ENCODE measurements at regions not wholly inside any gene's neighbourhood (a gene's known extent, or its start where the extent isn't known, plus 50 kb on each side); places are given as distances from the start of the nearest gene placed in this dataset.

DNA sequence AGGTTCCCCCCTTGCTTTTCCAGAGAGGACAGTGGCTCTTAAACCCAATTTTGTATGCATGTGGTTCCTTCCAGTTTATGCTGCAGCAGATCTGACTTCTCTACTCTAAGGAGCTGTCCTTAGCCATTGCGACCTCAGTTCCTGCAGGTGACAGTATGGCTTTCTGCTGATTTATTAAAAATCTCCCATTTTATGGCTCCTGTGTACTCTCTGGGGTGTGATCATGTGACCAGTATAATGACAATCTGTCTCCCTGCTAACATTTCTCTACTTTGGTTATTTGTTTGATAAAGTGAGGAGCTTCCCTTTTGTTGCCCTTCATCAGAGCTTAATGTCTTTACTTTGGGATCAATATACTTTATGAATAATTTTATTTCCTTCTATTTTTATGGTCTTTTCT is 148.7 kb upstream of the VRK2 start:
- ATAC-seq, result no peak
- Histone ChIP-seq H3K4me3 (no peak overlapping the region), H3K27ac (no peak overlapping the region)

GRCh38 chr2:57899898-57900297 is 146.7 kb upstream of the VRK2 start:
- Histone ChIP-seq H3K4me1 (no peaks in the 10 kb centered on the region), H3K9me3 (no peaks in the 10 kb centered on the region), H3K4me3 (no peak overlapping the region), H3K27me3 (no peaks in the 10 kb centered on the region), H3K27ac (no peak overlapping the region), H3K36me3 (no peaks in the 10 kb centered on the region)
- no peak for DNase-seq
- intact Hi-C loops (cut with DNase I), result no loop called here
- TF ChIP-seq CTCF (IDR thresholded peaks at IDR 0.05), result no peak
- no peak for ATAC-seq

More for the DNA sequence above, 148.7 kb upstream of the VRK2 start:
- Histone ChIP-seq H3K4me1 (no peaks in the 10 kb centered on the region), H3K9me3 (no peaks in the 10 kb centered on the region), H3K36me3 (no peaks in the 10 kb centered on the region), H3K27me3 (no peaks in the 10 kb centered on the region)
- no peak for DNase-seq
- TF ChIP-seq CTCF (IDR thresholded peaks at IDR 0.05), result no peak
- intact Hi-C loops (cut with DNase I), result no loop called here

DNA sequence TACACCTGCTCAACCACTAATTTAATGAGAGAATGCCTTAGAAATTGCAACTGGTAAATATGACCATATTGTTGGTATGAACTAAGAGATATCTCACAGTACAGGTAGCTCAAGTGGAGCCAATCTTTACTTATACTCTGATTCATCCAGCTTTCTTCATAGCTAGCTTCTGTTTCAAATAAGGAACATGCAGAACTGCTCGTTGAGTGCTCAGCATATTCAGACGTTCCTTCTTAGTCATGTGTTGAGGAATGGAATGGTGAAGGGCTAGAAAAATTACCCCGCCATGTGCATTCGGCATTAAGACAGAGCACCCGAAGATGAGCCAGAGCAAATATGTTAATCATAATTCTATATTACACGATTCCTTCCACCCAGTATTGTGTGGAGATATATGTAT is 144.0 kb upstream of the VRK2 start:
- intact Hi-C loops (cut with DNase I), result no loop called here
- DNase-seq (no peak), ATAC-seq (no peak)
- Histone ChIP-seq H3K4me3 (no peak overlapping the region), H3K4me1 (no peaks in the 10 kb centered on the region), H3K27me3 (no peaks in the 10 kb centered on the region), H3K27ac (no peak overlapping the region), H3K36me3 (no peaks in the 10 kb centered on the region), H3K9me3 (no peaks in the 10 kb centered on the region)
- TF ChIP-seq CTCF (IDR thresholded peaks at IDR 0.05), result no peak

DNA sequence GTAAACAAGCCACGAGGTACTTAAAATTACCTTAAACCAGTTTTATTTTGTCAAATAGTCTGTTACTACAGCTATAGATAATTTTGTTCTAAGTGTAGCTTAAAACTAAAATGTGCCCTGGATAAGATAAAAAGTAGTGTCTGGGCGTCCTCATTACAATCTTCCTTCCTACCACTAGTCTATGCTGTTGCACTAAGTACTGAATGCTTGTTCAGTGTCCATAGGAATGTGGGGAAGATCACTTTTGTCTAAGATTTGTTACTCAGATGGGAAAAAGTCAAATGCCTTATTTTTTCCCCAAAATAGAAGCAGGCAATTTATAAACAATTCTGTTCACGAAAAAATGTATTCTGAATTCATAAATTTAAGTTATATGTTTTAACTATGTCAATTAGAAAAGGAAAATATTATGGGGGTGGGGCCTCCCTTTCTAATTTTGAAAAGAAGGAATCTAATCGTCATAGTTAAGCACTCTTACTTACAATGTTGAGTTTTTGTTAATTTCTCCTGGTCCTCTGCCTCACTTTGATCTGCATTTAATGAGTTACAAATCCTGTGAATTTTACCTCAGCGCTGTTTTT is 140.4 kb upstream of the VRK2 start:
- intact Hi-C loops (cut with DNase I), result no loop called here
- no peak overlapping the region for H3K27ac ChIP-seq
- no peaks in the 10 kb centered on the region for H3K9me3 ChIP-seq
- ATAC-seq (peak; percentile 88), DNase-seq (no peak)
- no peaks in the 10 kb centered on the region for H3K4me1 ChIP-seq
- H3K27me3 ChIP-seq, result no peaks in the 10 kb centered on the region
- no peak overlapping the region for H3K4me3 ChIP-seq
- TF ChIP-seq CTCF (IDR thresholded peaks at IDR 0.05), result peak; percentile 75
- H3K36me3 ChIP-seq, result no peaks in the 10 kb centered on the region

DNA sequence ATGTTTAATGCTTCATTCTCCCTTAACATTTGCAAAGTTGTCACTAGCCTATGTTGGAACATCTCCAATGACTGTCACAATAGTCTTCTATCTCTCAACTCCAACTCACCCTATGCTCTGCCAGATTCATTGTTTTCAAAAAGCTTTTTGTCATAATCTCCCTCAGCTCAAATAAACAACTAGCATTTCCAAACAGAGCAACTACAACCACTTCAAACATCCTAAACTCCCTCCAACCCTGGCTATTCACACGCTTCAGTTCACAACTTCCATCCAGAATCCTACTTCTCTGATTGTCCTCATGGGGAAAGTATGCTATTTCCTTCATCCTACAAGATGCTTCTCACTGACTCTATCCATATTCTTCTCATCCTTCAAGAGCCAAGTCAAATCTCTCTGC is 139.2 kb upstream of the VRK2 start:
- TF ChIP-seq CTCF (IDR thresholded peaks at IDR 0.05), result no peak
- no peak for DNase-seq
- intact Hi-C loops (cut with DNase I), result no loop called here
- Histone ChIP-seq H3K27ac (no peak overlapping the region), H3K9me3 (no peaks in the 10 kb centered on the region), H3K36me3 (no peaks in the 10 kb centered on the region), H3K27me3 (no peaks in the 10 kb centered on the region), H3K4me1 (no peaks in the 10 kb centered on the region), H3K4me3 (no peak overlapping the region)
- no peak for ATAC-seq

GRCh38 chr2:57908736-57909161 is 137.9 kb upstream of the VRK2 start:
- intact Hi-C loops (cut with DNase I), result no loop called here
- no peaks in the 10 kb centered on the region for H3K4me1 ChIP-seq
- ATAC-seq, result peak; percentile 50
- no peaks in the 10 kb centered on the region for H3K9me3 ChIP-seq
- no peak for DNase-seq
- no peak for TF ChIP-seq CTCF (IDR thresholded peaks at IDR 0.05)
- H3K27me3 ChIP-seq, result no peaks in the 10 kb centered on the region
- no peak overlapping the region for H3K27ac ChIP-seq
- no peaks in the 10 kb centered on the region for H3K36me3 ChIP-seq
- H3K4me3 ChIP-seq, result no peak overlapping the region
